HepG2 (cell line): ENCODE measurements at regions not wholly inside any gene's neighbourhood (a gene's known extent, or its start where the extent isn't known, plus 50 kb on each side); places are given as distances from the start of the nearest gene placed in this dataset.

Experiments
- ATAC-seq: fragments of 200-7000 bp; cut with Tn5 transposase; 3 replicates; pipeline ENCODE4 v1.9.1; 2020; ENCODE audit warnings: mild to moderate bottlenecking, moderate library complexity
- BruUV-seq: library from RNA; stranded (reverse); fragments of 400-500 nt; replicated peaks from 2 replicates; lab custom pipeline; 2021; lab: Mats Ljungman, UMichigan
- CTCF ChIA-PET: fragments of 300-600 bp; formaldehyde crosslinking; extraction: SDS; loops from one replicate; lab custom pipeline; 2021; ENCODE audit warnings: low total read pairs, inconsistent platforms, low intra/inter-chr PET ratio; lab: Yijun Ruan, JAX
- POLR2A ChIA-PET: fragments of 350-600 bp; sonication (Branson Sonifier 250); formaldehyde crosslinking; loops from one replicate; lab custom pipeline; 2020; ENCODE audit warnings: antibody characterized with exemption, inconsistent platforms; lab: Yijun Ruan, JAX
- DNase-seq: peaks from one replicate; pipeline ENCODE4 v3.0.0-alpha.2; 2015; ENCODE audit warnings: low spot score
- FAIRE-seq: peaks from 3 replicates; lab custom pipeline; 2011; peaks lifted over from hg19 to GRCh38; lab: Jason Lieb, UNC
- H2AFZ ChIP-seq: one replicate; pipeline ENCODE4 v1.6.1; 2011; ENCODE audit warnings: low read length, inconsistent platforms
- H3K27ac ChIP-seq: fragments of 300-600 bp; 3 replicates; pipeline ENCODE4 v1.8.0; 2011; ENCODE audit warnings: mixed run types, mild to moderate bottlenecking, mixed read lengths, low read length, inconsistent platforms; ENCODE audit not compliant: insufficient read depth; ENCODE audit errors: extremely low read length
- H3K27me3 ChIP-seq, 2 experiments: fragments of 200-600 bp in 1 of 2; 2 replicates in 1 of 2; 3 replicates in 1 of 2; pipeline versions ENCODE4 v1.6.0 to v1.8.0; 2011; ENCODE audit warnings: low read length in 2 of 2, mild to moderate bottlenecking in 2 of 2, moderate library complexity in 2 of 2, inconsistent platforms in 1 of 2; ENCODE audit not compliant: insufficient read depth in 2 of 2, control insufficient read depth in 1 of 2
- H3K36me3 ChIP-seq, 2 experiments: fragments of 200-600 bp in 1 of 2; replicated peaks in 1 of 2; 2 replicates in 1 of 2; 3 replicates in 1 of 2; pipeline versions ENCODE4 v1.5.1 to v1.8.0; 2011; ENCODE audit warnings: low read length in 2 of 2, inconsistent platforms in 1 of 2; ENCODE audit not compliant: insufficient read depth in 2 of 2, control insufficient read depth in 1 of 2
- H3K4me1 ChIP-seq: 2 replicates; pipeline ENCODE4 v1.5.1; 2012; ENCODE audit warnings: low read length, inconsistent platforms; ENCODE audit not compliant: insufficient read depth
- H3K4me2 ChIP-seq: 2 replicates; pipeline ENCODE4 v1.6.0; 2011; ENCODE audit warnings: low read depth, low read length, inconsistent platforms
- H3K4me3 ChIP-seq, 3 experiments: fragments of 200-600 bp in 1 of 3; sonication (generic), shearing (Covaris generic) in 1 of 3; replicated peaks in 1 of 3; 2 replicates each; pipeline ENCODE4 v1.5.1; 2011 to 2016; ENCODE audit warnings: low read length in 3 of 3, inconsistent platforms in 2 of 3, low read depth in 2 of 3, mild to moderate bottlenecking in 2 of 3, control low read depth in 1 of 3, mixed read lengths in 1 of 3; ENCODE audit not compliant: insufficient read depth in 1 of 3
- H3K79me2 ChIP-seq: one replicate; pipeline ENCODE4 v1.6.1; 2011; ENCODE audit warnings: low read length, inconsistent platforms; ENCODE audit not compliant: insufficient read depth
- H3K9ac ChIP-seq: 2 replicates; pipeline ENCODE4 v1.6.0; 2011; ENCODE audit warnings: mild to moderate bottlenecking, low read depth, low read length, inconsistent platforms; ENCODE audit not compliant: insufficient read depth
- H3K9me3 ChIP-seq: 2 replicates; pipeline ENCODE4 v1.5.1; 2012; ENCODE audit warnings: mild to moderate bottlenecking, low read length
- H4K20me1 ChIP-seq: 2 replicates; pipeline ENCODE4 v1.6.0; 2011; ENCODE audit warnings: inconsistent platforms, mild to moderate bottlenecking, low read length, moderate library complexity; ENCODE audit not compliant: insufficient read depth
- CEBPB ChIP-seq: IDR thresholded peaks from 2 replicates; pipeline ENCODE4 v1.6.1; 2011; ENCODE audit warnings: low read depth, low read length, improper control_type of control experiment, borderline replicate concordance
- KDM2A ChIP-seq: sonication (generic); formaldehyde crosslinking; IDR thresholded peaks from 2 replicates; pipeline ENCODE4 v1.4.0; 2020; ENCODE audit warnings: low read depth, missing genetic modification reagents, borderline replicate concordance
- MEIS1 ChIP-seq: sonication (generic); formaldehyde crosslinking; IDR thresholded peaks from 2 replicates; pipeline ENCODE4 v1.9.0; 2021; ENCODE audit warnings: mild to moderate bottlenecking, missing genetic modification reagents, moderate library complexity, borderline replicate concordance
- MYNN ChIP-seq: sonication (generic); formaldehyde crosslinking; IDR thresholded peaks from 2 replicates; pipeline ENCODE4 v1.4.0; 2020; ENCODE audit warnings: mild to moderate bottlenecking, low read depth, missing genetic modification reagents
- NRL ChIP-seq: sonication (generic); formaldehyde crosslinking; IDR thresholded peaks from 2 replicates; pipeline ENCODE4 v1.5.0; 2020; ENCODE audit warnings: missing genetic modification reagents, mild to moderate bottlenecking, moderate library complexity, borderline replicate concordance
- REXO4 ChIP-seq: sonication (generic); formaldehyde crosslinking; IDR thresholded peaks from 2 replicates; pipeline ENCODE4 v1.8.0; 2022; ENCODE audit warnings: missing genetic modification reagents, mild to moderate bottlenecking, borderline replicate concordance
- ZBTB1 ChIP-seq: sonication (generic); formaldehyde crosslinking; IDR thresholded peaks from 2 replicates; pipeline ENCODE4 v1.4.0; 2020; ENCODE audit warnings: missing genetic modification reagents, borderline replicate concordance
- ZNF101 ChIP-seq: sonication (generic); formaldehyde crosslinking; IDR thresholded peaks from 2 replicates; pipeline ENCODE4 v1.4.0; 2020; ENCODE audit warnings: mild to moderate bottlenecking, low read depth, missing genetic modification reagents, borderline replicate concordance
- ZNF17 ChIP-seq: sonication (generic); formaldehyde crosslinking; IDR thresholded peaks from 2 replicates; pipeline ENCODE4 v1.5.0; 2020; ENCODE audit warnings: mild to moderate bottlenecking, missing genetic modification reagents
- ZNF460 ChIP-seq: sonication (generic); formaldehyde crosslinking; IDR thresholded peaks from 2 replicates; pipeline ENCODE4 v1.5.1; 2020; ENCODE audit warnings: missing genetic modification reagents, mild to moderate bottlenecking, borderline replicate concordance
- WGBS: methylation state at CpG from one replicate; pipeline ENCODE4 v1.1.6; 2017; ENCODE audit warnings: low lambda C conversion rate; 5-methylcytosine and 5-hydroxymethylcytosine counted together
- in situ Hi-C: cut with HindIII; loops from 2 replicates; pipeline ENCODE4 v1.10.0; 2017; ENCODE audit warnings: low pct_unique_long_range_greater_than_20kb; ENCODE audit not compliant: extremely low pct_ligation_motif_present
- intact Hi-C: fragments of 100-400 bp; cut with micrococcal nuclease; formaldehyde crosslinking; loops from one replicate; pipeline ENCODE4 v1.10.0; 2022; ENCODE audit not compliant: unreplicated experiment
- TF ChIP-seq, protein P1 (sequence below): sonication (generic); formaldehyde crosslinking; IDR thresholded peaks from 2 replicates; pipeline ENCODE4 v1.5.0; 2020; ENCODE audit warnings: mild to moderate bottlenecking, missing genetic modification reagents
- TF ChIP-seq, protein P2 (sequence below): sonication (generic); formaldehyde crosslinking; IDR thresholded peaks from 2 replicates; pipeline ENCODE4 v1.4.0; 2020; ENCODE audit warnings: missing genetic modification reagents; ENCODE audit errors: not compliant biosample characterization

DNA sequence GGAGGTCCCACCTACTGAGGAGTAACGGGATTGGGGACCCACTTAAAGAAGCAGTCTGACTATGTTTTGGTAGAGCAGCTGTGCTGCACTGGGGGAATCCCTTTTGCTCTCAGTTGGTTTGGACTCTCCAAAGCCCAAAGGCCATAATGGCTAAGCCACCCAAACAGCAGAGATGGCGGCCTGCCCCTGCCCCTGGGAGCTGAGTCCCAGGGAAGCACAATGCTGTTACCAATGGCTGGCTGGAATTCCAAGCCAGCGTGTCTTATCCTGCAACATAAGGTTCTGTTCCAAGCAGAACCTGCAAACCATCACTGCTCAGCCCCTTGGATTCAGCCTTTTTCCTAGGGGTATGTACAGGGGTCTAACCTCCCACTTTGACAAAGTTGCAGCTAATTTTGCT is 53.7 kb upstream of the GNAT3 start:
- FAIRE-seq (no peak), ATAC-seq (no peak)
- CTCF ChIA-PET, result no interaction called here

GRCh38 chr7:80581486-80582260 is 56.8 kb upstream of the CD36 start:
- in situ Hi-C loops (no loop called here), intact Hi-C loops (no loop called here)
- H3K9me3 ChIP-seq, result no peaks in the 10 kb centered on the region
- H4K20me1 ChIP-seq, result no peaks in the 10 kb centered on the region
- no peak for ATAC-seq
- no peaks in the 10 kb centered on the region for H3K79me2 ChIP-seq
- H2AFZ ChIP-seq, result no peak overlapping the region
- no peak overlapping the region for H3K4me2 ChIP-seq
- no peaks in the 10 kb centered on the region for H3K36me3 ChIP-seq
- no peaks in the 10 kb centered on the region for H3K4me1 ChIP-seq
- FAIRE-seq, result no peak
- H3K27me3 ChIP-seq, result no peaks in the 10 kb centered on the region
- BruUV-seq, result no TSS peak
- ChIA-PET CTCF (no interaction called here), POLR2A (no interaction called here)
- 72% methylated on average over 4 of the region's 4 CpGs for WGBS
- H3K9ac ChIP-seq, result no peak overlapping the region
- H3K27ac ChIP-seq, result no peak overlapping the region
- H3K4me3 ChIP-seq, result no peak overlapping the region
- no peak for DNase-seq
- TF ChIP-seq, protein P1, sequence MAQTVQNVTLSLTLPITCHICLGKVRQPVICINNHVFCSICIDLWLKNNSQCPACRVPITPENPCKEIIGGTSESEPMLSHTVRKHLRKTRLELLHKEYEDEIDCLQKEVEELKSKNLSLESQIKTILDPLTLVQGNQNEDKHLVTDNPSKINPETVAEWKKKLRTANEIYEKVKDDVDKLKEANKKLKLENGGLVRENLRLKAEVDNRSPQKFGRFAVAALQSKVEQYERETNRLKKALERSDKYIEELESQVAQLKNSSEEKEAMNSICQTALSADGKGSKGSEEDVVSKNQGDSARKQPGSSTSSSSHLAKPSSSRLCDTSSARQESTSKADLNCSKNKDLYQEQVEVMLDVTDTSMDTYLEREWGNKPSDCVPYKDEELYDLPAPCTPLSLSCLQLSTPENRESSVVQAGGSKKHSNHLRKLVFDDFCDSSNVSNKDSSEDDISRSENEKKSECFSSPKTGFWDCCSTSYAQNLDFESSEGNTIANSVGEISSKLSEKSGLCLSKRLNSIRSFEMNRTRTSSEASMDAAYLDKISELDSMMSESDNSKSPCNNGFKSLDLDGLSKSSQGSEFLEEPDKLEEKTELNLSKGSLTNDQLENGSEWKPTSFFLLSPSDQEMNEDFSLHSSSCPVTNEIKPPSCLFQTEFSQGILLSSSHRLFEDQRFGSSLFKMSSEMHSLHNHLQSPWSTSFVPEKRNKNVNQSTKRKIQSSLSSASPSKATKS (CRISPR knock-in tag), result no peak
- TF ChIP-seq MEIS1 (no peak), MYNN (no peak), ZNF460 (CRISPR knock-in tag) (no peak), ZNF101 (CRISPR knock-in tag) (no peak), NRL (CRISPR knock-in tag) (no peak), CEBPB (no peak)
- TF ChIP-seq, protein P2, sequence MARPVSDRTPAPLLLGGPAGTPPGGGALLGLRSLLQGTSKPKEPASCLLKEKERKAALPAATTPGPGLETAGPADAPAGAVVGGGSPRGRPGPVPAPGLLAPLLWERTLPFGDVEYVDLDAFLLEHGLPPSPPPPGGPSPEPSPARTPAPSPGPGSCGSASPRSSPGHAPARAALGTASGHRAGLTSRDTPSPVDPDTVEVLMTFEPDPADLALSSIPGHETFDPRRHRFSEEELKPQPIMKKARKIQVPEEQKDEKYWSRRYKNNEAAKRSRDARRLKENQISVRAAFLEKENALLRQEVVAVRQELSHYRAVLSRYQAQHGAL, result no peak

More for the DNA sequence above, 53.7 kb upstream of the GNAT3 start:
- Histone ChIP-seq H4K20me1 (no peaks in the 10 kb centered on the region), H3K4me2 (no peak overlapping the region), H3K4me3 (no peak overlapping the region), H3K79me2 (no peaks in the 10 kb centered on the region), H3K27ac (no peak overlapping the region), H3K27me3 (no peaks in the 10 kb centered on the region), H3K4me1 (peaks cover 11% of the 10 kb centered on the region; the same call in 1 of the 2 replicates), H2AFZ (no peak overlapping the region), H3K36me3 (no peaks in the 10 kb centered on the region), H3K9ac (no peak overlapping the region), H3K9me3 (no peaks in the 10 kb centered on the region; the same call in 1 of the 2 replicates)
- in situ Hi-C loops, result no loop called here
- DNase-seq, result no peak
- no TSS peak for BruUV-seq
- WGBS, result no CpG with 5 or more reads among the region's 3 CpGs
- POLR2A ChIA-PET, result no interaction called here
- no peak for TF ChIP-seq REXO4 (CRISPR knock-in tag)
- no peak for TF ChIP-seq ZBTB1 (CRISPR knock-in tag)
- TF ChIP-seq ZNF17 (CRISPR knock-in tag), result no peak
- TF ChIP-seq KDM2A (CRISPR knock-in tag), result no peak
- intact Hi-C loops, result no loop called here
